GM23338 (cell line): ENCODE measurements at regions not wholly inside any gene's neighbourhood (a gene's known extent, or its start where the extent isn't known, plus 50 kb on each side); places are given as distances from the start of the nearest gene placed in this dataset.

ENCODE experiments used
- ATAC-seq: fragments of 200-7000 bp; cut with Tn5 transposase; 3 replicates; pipeline ENCODE4 v1.9.1; 2020
- DNase-seq: peaks from one replicate; pipeline ENCODE4 v3.0.0-alpha.2; 2015; ENCODE audit warnings: low spot score
- H2AFZ ChIP-seq: fragments of 200-600 bp; sonication (generic); 2 replicates; pipeline ENCODE4 v1.8.0; 2016; ENCODE audit warnings: antibody characterized with exemption, mild to moderate bottlenecking, moderate library complexity
- H3F3A ChIP-seq: fragments of 200-600 bp; sonication (generic); replicated peaks from 2 replicates; pipeline ENCODE4 v1.8.0; 2017; ENCODE audit warnings: antibody characterized with exemption, mixed run types, low read depth
- H3K27ac ChIP-seq: fragments of 200-600 bp; sonication (generic); 2 replicates; pipeline ENCODE4 v1.6.1; 2016; ENCODE audit warnings: low read depth
- H3K27me3 ChIP-seq: fragments of 200-600 bp; sonication (generic); 2 replicates; pipeline ENCODE4 v1.8.0; 2016; ENCODE audit warnings: mild to moderate bottlenecking, mixed run types, moderate library complexity; ENCODE audit not compliant: insufficient read depth
- H3K36me3 ChIP-seq: fragments of 200-600 bp; sonication (generic); 2 replicates; pipeline ENCODE4 v1.8.0; 2016; ENCODE audit warnings: mild to moderate bottlenecking; ENCODE audit not compliant: insufficient read depth
- H3K4me1 ChIP-seq: fragments of 200-600 bp; sonication (generic); 2 replicates; pipeline ENCODE4 v1.8.0; 2016; ENCODE audit warnings: mild to moderate bottlenecking, moderate library complexity; ENCODE audit not compliant: insufficient read depth
- H3K4me2 ChIP-seq: fragments of 200-600 bp; sonication (generic); 2 replicates; pipeline ENCODE4 v1.7.1; 2017; ENCODE audit warnings: mixed run types
- H3K4me3 ChIP-seq: fragments of 200-600 bp; sonication (generic); 2 replicates; pipeline ENCODE4 v1.6.1; 2016; ENCODE audit warnings: mixed run types
- H3K79me2 ChIP-seq: fragments of 200-600 bp; sonication (generic); replicated peaks from 2 replicates; pipeline ENCODE4 v1.8.0; 2017; ENCODE audit warnings: mild to moderate bottlenecking; ENCODE audit not compliant: insufficient read depth
- H3K9me2 ChIP-seq: fragments of 200-600 bp; sonication (generic); 2 replicates; pipeline ENCODE4 v1.8.0; 2017; ENCODE audit not compliant: insufficient read depth
- H4K20me1 ChIP-seq: fragments of 200-600 bp; sonication (generic); replicated peaks from 2 replicates; pipeline ENCODE4 v1.8.0; 2017; ENCODE audit warnings: mild to moderate bottlenecking; ENCODE audit not compliant: insufficient read depth
- H3K27ac Mint-ChIP-seq: 2 replicates; pipeline ENCODE4 v1.8.0; 2020; ENCODE audit warnings: inconsistent platforms, mild to moderate bottlenecking, moderate library complexity, mixed read lengths
- H3K27me3 Mint-ChIP-seq: 3 replicates; pipeline ENCODE4 v1.8.0; 2022; ENCODE audit warnings: low read depth, mild to moderate bottlenecking, moderate library complexity, mixed read lengths, inconsistent platforms; ENCODE audit not compliant: insufficient read depth, poor library complexity
- H3K36me3 Mint-ChIP-seq: 3 replicates; pipeline ENCODE4 v1.8.0; 2021; ENCODE audit warnings: low read depth, mild to moderate bottlenecking, inconsistent platforms, moderate library complexity, mixed read lengths
- H3K4me1 Mint-ChIP-seq: 3 replicates; pipeline ENCODE4 v1.8.0; 2020; ENCODE audit warnings: mild to moderate bottlenecking, inconsistent platforms, mixed read lengths
- H3K4me3 Mint-ChIP-seq: 3 replicates; pipeline ENCODE4 v1.8.0; 2021; ENCODE audit warnings: moderate library complexity, mild to moderate bottlenecking, inconsistent platforms, mixed read lengths
- H3K9me3 Mint-ChIP-seq: 3 replicates; pipeline ENCODE4 v1.8.0; 2020; ENCODE audit warnings: moderate library complexity, mild to moderate bottlenecking, inconsistent platforms, mixed read lengths
- CREB1 ChIP-seq: fragments of 250-450 bp; sonication (Bioruptor Pico); IDR thresholded peaks from 2 replicates; pipeline ENCODE4 v1.5.0; 2020; ENCODE audit warnings: low read depth, mild to moderate bottlenecking, moderate library complexity
- EZH2 ChIP-seq: fragments of 200-600 bp; sonication (generic); IDR thresholded peaks from one replicate; pipeline ENCODE4 v1.8.0; 2017; ENCODE audit warnings: antibody characterized with exemption, mild to moderate bottlenecking, low read depth; ENCODE audit not compliant: unreplicated experiment
- NANOG ChIP-seq: IDR thresholded peaks from 2 replicates; pipeline ENCODE4 v1.6.1; 2016; ENCODE audit warnings: antibody characterized with exemption, borderline replicate concordance
- STAT1 ChIP-seq: IDR thresholded peaks from one replicate; pipeline ENCODE4 v1.6.1; 2016; ENCODE audit warnings: antibody characterized with exemption; ENCODE audit not compliant: unreplicated experiment
- ZNF114 ChIP-seq: fragments of 250-450 bp; sonication (Bioruptor Pico); IDR thresholded peaks from 2 replicates; pipeline ENCODE4 v1.5.0; 2020; ENCODE audit warnings: mild to moderate bottlenecking, moderate library complexity
- ZNF331 ChIP-seq: fragments of 250-450 bp; sonication (Bioruptor Pico); IDR thresholded peaks from 2 replicates; pipeline ENCODE4 v1.5.0; 2020; ENCODE audit warnings: low read depth, mild to moderate bottlenecking, moderate library complexity
- TF ChIP-seq, protein P1 (sequence below), 2 experiments: fragments of 200-600 bp in 1 of 2; sonication (generic) in 1 of 2; conservative IDR thresholded peaks; 2 replicates each; pipeline versions ENCODE4 v1.5.1 to v1.6.1; 2016 to 2017; ENCODE audit warnings: antibody characterized with exemption in 2 of 2, low read depth in 2 of 2, mild to moderate bottlenecking in 2 of 2, moderate library complexity in 1 of 2
- TF ChIP-seq, protein P2 (sequence below): IDR thresholded peaks from 2 replicates; pipeline ENCODE4 v1.6.1; 2016; ENCODE audit warnings: antibody characterized with exemption
- TF ChIP-seq, protein P3 (sequence below): fragments of 250-450 bp; sonication (Bioruptor Pico); IDR thresholded peaks from 2 replicates; pipeline ENCODE4 v1.5.0; 2020; ENCODE audit warnings: mild to moderate bottlenecking, moderate library complexity

DNA sequence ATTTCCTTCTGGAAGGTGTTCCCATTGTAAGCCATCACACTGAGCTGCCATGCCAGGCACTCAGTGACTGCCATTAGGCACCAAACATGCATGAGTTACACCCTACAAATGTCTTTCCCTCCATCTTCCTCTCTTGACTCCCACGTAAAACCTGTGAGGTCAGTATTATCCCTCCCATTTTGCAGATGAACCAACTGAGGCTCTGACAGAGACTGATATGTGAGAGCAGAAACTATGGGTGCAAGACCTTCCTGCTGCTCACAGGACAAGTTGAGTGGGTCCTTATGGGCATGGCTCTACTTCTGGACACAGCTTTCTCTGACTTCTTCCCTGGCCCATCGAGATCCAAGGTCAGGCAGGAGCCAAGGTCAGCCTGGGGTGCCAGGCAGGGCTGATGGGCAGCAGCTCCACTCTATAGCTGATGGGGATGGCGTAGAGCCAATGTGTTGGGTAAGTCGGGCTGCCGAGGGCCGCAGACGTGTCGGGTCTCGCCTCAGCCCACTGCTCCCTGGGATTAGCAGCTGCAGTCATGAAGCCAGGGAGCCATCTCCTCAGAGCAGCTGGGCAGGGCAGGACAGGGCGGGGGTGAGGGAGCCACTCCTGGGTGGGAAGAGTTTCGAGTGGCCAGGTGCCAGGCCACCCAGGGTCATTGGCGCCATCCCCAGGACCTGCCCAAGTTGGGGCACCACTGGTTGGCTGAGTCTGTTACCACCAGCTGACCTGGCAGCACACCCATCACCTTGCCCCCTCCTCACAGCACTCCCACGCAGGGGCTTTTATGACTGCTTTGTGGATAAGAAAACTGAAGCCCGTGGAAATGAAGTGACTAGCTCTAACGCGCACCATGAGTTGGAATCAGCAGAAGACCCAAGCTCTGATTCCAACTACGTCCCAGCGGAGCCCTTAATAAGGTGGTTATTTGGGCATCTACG lies 117.8 kb upstream of the ZMIZ1 start:
- Mint-ChIP-seq H3K4me1 (no peaks in the 10 kb centered on the region), H3K27me3 (peaks cover 17% of the 10 kb centered on the region), H3K27ac (no peak overlapping the region), H3K36me3 (no peaks in the 10 kb centered on the region), H3K4me3 (no peak overlapping the region), H3K9me3 (no peaks in the 10 kb centered on the region)
- H3K27ac ChIP-seq, result no peak overlapping the region
- no peak overlapping the region for H2AFZ ChIP-seq
- H4K20me1 ChIP-seq, result no peaks in the 10 kb centered on the region
- no peak overlapping the region for H3K4me3 ChIP-seq
- DNase-seq (no peak), ATAC-seq (no peak)
- no peaks in the 10 kb centered on the region for H3K79me2 ChIP-seq
- no peaks in the 10 kb centered on the region for H3K27me3 ChIP-seq
- H3K4me2 ChIP-seq, result no peak overlapping the region
- H3K9me2 ChIP-seq, result no peaks in the 10 kb centered on the region
- H3K36me3 ChIP-seq, result no peaks in the 10 kb centered on the region
- no peaks in the 10 kb centered on the region for H3F3A ChIP-seq
- H3K4me1 ChIP-seq, result no peaks in the 10 kb centered on the region
- no peak for TF ChIP-seq NANOG
- no peak for TF ChIP-seq EZH2
- no peak for TF ChIP-seq CREB1
- TF ChIP-seq ZNF114 (CRISPR knock-in tag), result no peak
- TF ChIP-seq, protein P1, sequence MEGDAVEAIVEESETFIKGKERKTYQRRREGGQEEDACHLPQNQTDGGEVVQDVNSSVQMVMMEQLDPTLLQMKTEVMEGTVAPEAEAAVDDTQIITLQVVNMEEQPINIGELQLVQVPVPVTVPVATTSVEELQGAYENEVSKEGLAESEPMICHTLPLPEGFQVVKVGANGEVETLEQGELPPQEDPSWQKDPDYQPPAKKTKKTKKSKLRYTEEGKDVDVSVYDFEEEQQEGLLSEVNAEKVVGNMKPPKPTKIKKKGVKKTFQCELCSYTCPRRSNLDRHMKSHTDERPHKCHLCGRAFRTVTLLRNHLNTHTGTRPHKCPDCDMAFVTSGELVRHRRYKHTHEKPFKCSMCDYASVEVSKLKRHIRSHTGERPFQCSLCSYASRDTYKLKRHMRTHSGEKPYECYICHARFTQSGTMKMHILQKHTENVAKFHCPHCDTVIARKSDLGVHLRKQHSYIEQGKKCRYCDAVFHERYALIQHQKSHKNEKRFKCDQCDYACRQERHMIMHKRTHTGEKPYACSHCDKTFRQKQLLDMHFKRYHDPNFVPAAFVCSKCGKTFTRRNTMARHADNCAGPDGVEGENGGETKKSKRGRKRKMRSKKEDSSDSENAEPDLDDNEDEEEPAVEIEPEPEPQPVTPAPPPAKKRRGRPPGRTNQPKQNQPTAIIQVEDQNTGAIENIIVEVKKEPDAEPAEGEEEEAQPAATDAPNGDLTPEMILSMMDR (conservative IDR thresholded peaks at IDR 0.05; ENCODE audit: low read depth in 2 of 2), result no peak
- TF ChIP-seq, protein P2, sequence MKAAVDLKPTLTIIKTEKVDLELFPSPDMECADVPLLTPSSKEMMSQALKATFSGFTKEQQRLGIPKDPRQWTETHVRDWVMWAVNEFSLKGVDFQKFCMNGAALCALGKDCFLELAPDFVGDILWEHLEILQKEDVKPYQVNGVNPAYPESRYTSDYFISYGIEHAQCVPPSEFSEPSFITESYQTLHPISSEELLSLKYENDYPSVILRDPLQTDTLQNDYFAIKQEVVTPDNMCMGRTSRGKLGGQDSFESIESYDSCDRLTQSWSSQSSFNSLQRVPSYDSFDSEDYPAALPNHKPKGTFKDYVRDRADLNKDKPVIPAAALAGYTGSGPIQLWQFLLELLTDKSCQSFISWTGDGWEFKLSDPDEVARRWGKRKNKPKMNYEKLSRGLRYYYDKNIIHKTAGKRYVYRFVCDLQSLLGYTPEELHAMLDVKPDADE, result no peak
- TF ChIP-seq STAT1, result no peak
- TF ChIP-seq, protein P3, sequence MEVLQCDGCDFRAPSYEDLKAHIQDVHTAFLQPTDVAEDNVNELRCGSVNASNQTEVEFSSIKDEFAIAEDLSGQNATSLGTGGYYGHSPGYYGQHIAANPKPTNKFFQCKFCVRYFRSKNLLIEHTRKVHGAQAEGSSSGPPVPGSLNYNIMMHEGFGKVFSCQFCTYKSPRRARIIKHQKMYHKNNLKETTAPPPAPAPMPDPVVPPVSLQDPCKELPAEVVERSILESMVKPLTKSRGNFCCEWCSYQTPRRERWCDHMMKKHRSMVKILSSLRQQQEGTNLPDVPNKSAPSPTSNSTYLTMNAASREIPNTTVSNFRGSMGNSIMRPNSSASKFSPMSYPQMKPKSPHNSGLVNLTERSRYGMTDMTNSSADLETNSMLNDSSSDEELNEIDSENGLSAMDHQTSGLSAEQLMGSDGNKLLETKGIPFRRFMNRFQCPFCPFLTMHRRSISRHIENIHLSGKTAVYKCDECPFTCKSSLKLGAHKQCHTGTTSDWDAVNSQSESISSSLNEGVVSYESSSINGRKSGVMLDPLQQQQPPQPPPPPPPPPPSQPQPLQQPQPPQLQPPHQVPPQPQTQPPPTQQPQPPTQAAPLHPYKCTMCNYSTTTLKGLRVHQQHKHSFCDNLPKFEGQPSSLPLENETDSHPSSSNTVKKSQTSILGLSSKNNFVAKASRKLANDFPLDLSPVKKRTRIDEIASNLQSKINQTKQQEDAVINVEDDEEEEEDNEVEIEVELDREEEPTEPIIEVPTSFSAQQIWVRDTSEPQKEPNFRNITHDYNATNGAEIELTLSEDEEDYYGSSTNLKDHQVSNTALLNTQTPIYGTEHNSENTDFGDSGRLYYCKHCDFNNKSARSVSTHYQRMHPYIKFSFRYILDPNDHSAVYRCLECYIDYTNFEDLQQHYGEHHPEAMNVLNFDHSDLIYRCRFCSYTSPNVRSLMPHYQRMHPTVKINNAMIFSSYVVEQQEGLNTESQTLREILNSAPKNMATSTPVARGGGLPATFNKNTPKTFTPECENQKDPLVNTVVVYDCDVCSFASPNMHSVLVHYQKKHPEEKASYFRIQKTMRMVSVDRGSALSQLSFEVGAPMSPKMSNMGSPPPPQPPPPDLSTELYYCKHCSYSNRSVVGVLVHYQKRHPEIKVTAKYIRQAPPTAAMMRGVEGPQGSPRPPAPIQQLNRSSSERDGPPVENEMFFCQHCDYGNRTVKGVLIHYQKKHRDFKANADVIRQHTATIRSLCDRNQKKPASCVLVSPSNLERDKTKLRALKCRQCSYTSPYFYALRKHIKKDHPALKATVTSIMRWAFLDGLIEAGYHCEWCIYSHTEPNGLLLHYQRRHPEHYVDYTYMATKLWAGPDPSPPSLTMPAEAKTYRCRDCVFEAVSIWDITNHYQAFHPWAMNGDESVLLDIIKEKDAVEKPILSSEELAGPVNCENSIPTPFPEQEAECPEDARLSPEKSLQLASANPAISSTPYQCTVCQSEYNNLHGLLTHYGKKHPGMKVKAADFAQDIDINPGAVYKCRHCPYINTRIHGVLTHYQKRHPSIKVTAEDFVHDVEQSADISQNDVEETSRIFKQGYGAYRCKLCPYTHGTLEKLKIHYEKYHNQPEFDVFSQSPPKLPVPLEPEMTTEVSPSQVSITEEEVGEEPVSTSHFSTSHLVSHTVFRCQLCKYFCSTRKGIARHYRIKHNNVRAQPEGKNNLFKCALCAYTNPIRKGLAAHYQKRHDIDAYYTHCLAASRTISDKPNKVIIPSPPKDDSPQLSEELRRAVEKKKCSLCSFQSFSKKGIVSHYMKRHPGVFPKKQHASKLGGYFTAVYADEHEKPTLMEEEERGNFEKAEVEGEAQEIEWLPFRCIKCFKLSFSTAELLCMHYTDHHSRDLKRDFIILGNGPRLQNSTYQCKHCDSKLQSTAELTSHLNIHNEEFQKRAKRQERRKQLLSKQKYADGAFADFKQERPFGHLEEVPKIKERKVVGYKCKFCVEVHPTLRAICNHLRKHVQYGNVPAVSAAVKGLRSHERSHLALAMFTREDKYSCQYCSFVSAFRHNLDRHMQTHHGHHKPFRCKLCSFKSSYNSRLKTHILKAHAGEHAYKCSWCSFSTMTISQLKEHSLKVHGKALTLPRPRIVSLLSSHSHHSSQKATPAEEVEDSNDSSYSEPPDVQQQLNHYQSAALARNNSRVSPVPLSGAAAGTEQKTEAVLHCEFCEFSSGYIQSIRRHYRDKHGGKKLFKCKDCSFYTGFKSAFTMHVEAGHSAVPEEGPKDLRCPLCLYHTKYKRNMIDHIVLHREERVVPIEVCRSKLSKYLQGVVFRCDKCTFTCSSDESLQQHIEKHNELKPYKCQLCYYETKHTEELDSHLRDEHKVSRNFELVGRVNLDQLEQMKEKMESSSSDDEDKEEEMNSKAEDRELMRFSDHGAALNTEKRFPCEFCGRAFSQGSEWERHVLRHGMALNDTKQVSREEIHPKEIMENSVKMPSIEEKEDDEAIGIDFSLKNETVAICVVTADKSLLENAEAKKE (CRISPR knock-in tag), result no peak
- TF ChIP-seq ZNF331 (CRISPR knock-in tag), result no peak
